T-helper 1 cell treated with Interleukin-12 subunit alpha and Interleukin-12 subunit beta and Interleukin-4 antibody, amounts not matched to agents 30 ng/mL and 1 ng/mL, for 36 hours (primary cell): ENCODE measurements at regions not wholly inside any gene's neighbourhood (a gene's known extent, or its start where the extent isn't known, plus 50 kb on each side); places are given as distances from the start of the nearest gene placed in this dataset.

Experiments used
- intact Hi-C: fragments of 100-400 bp; cut with micrococcal nuclease; formaldehyde crosslinking; loops from one replicate; pipeline ENCODE4 v1.15.1; 2024

GRCh38 chr9:118459913-118460312, 755.7 kb downstream of the TLR4 start:
- intact Hi-C loops: loop anchor here (10.0 kb wide), 1 partner anchor 815 kb away; no protein-coding TSS in a partner anchor

GRCh38 chr9:118463419-118463818, 759.2 kb downstream of the TLR4 start:
- intact Hi-C loops: loop anchor here (10.0 kb wide), 1 partner anchor 819 kb away; no protein-coding TSS in a partner anchor

GRCh38 chr9:118473521-118473920, 769.3 kb downstream of the TLR4 start:
- intact Hi-C loops: no loop called here

GRCh38 chr9:118478752-118479151, 774.5 kb downstream of the TLR4 start:
- intact Hi-C loops: no loop called here

GRCh38 chr9:118482306-118482705, 778.1 kb downstream of the TLR4 start:
- intact Hi-C loops: no loop called here

GRCh38 chr9:118483677-118484076, 779.5 kb downstream of the TLR4 start:
- intact Hi-C loops: no loop called here

- intact Hi-C loops: no loop called here
These were observed 799.0 kb downstream of the TLR4 start for GRCh38 chr9:118503236-118503635.

- intact Hi-C loops: no loop called here
These were observed 806.5 kb downstream of the TLR4 start for GRCh38 chr9:118510711-118511110.

GRCh38 chr9:118515947-118516346, 811.7 kb downstream of the TLR4 start:
- intact Hi-C loops: no loop called here

- intact Hi-C loops: no loop called here
These were observed 817.1 kb downstream of the TLR4 start for GRCh38 chr9:118521261-118521660.

GRCh38 chr9:118522093-118523028, 818.2 kb downstream of the TLR4 start:
- intact Hi-C loops: loop anchor here (1.0 kb wide), 1 partner anchor 878 kb away; no protein-coding TSS in a partner anchor

GRCh38 chr9:118527261-118527660, 823.1 kb downstream of the TLR4 start:
- intact Hi-C loops: no loop called here

- intact Hi-C loops: no loop called here
These were observed 825.0 kb downstream of the TLR4 start for GRCh38 chr9:118529210-118529609.

GRCh38 chr9:118529624-118530214, 825.5 kb downstream of the TLR4 start:
- intact Hi-C loops: no loop called here

GRCh38 chr9:118532592-118532991, 828.4 kb downstream of the TLR4 start:
- intact Hi-C loops: no loop called here

- intact Hi-C loops: no loop called here
These were observed 828.9 kb downstream of the TLR4 start for GRCh38 chr9:118533101-118533500.

- intact Hi-C loops: no loop called here
These were observed 829.6 kb downstream of the TLR4 start for GRCh38 chr9:118533850-118534249.

GRCh38 chr9:118536153-118536552, 832.0 kb downstream of the TLR4 start:
- intact Hi-C loops: no loop called here

GRCh38 chr9:118538959-118539358, 830.3 kb downstream of the BRINP1 start:
- intact Hi-C loops: no loop called here

GRCh38 chr9:118553465-118553864, 815.8 kb downstream of the BRINP1 start:
- intact Hi-C loops: no loop called here

GRCh38 chr9:118554987-118555386, 814.2 kb downstream of the BRINP1 start:
- intact Hi-C loops: no loop called here

GRCh38 chr9:118558026-118558425, 811.2 kb downstream of the BRINP1 start:
- intact Hi-C loops: no loop called here

- intact Hi-C loops: no loop called here
These were observed 810.3 kb downstream of the BRINP1 start for GRCh38 chr9:118558891-118559290.
